Mesendoderm (in vitro differentiated cells): ENCODE measurements at regions not wholly inside any gene's neighbourhood (a gene's known extent, or its start where the extent isn't known, plus 50 kb on each side); places are given as distances from the start of the nearest gene placed in this dataset.
A peak's percentile ranks its signal among the peaks of the same experiment; 100 is the strongest.

Source experiments
- DNase-seq: peaks from one replicate; pipeline ENCODE4 v3.0.0; 2013
- H2AK5ac ChIP-seq: 2 replicates; pipeline ENCODE4 v1.6.1; 2013; ENCODE audit warnings: low read length, inconsistent platforms
- H2BK120ac ChIP-seq: 2 replicates; pipeline ENCODE4 v1.6.1; 2013; ENCODE audit warnings: low read depth, mild to moderate bottlenecking, low read length, moderate library complexity, mixed read lengths
- H2BK15ac ChIP-seq: replicated peaks from 2 replicates; pipeline ENCODE4 v1.6.1; 2013; ENCODE audit warnings: low read depth, mild to moderate bottlenecking, moderate library complexity
- H2BK5ac ChIP-seq: 2 replicates; pipeline ENCODE4 v1.6.1; 2013; ENCODE audit warnings: low read length, inconsistent platforms
- H3K18ac ChIP-seq: 2 replicates; pipeline ENCODE4 v1.6.1; 2013; ENCODE audit warnings: mild to moderate bottlenecking, low read length, mixed read lengths
- H3K23ac ChIP-seq: one replicate; pipeline ENCODE4 v1.6.1; 2013; ENCODE audit warnings: low read length
- H3K27ac ChIP-seq: 2 replicates; pipeline ENCODE4 v1.5.1; 2013; ENCODE audit warnings: low read depth, mild to moderate bottlenecking, inconsistent platforms, low read length, moderate library complexity
- H3K27me3 ChIP-seq: 2 replicates; pipeline ENCODE4 v1.6.1; 2013; ENCODE audit warnings: low read length, control low read depth, mild to moderate bottlenecking, inconsistent platforms; ENCODE audit not compliant: insufficient read depth, poor library complexity
- H3K36me3 ChIP-seq: 2 replicates; pipeline ENCODE4 v1.6.1; 2013; ENCODE audit warnings: low read length, inconsistent platforms; ENCODE audit not compliant: control insufficient read depth, insufficient read depth
- H3K4ac ChIP-seq: one replicate; pipeline ENCODE4 v1.6.1; 2013; ENCODE audit warnings: low read depth, mild to moderate bottlenecking, low read length, moderate library complexity
- H3K4me1 ChIP-seq: 2 replicates; pipeline ENCODE4 v1.6.1; 2013; ENCODE audit warnings: low read depth, low read length, inconsistent platforms; ENCODE audit not compliant: control insufficient read depth
- H3K4me2 ChIP-seq: 2 replicates; pipeline ENCODE4 v1.6.1; 2013; ENCODE audit warnings: low read length
- H3K4me3 ChIP-seq: 2 replicates; pipeline ENCODE4 v1.5.1; 2013; ENCODE audit warnings: mild to moderate bottlenecking, low read length
- H3K56ac ChIP-seq: one replicate; pipeline ENCODE4 v1.6.1; 2013; ENCODE audit warnings: low read length
- H3K79me1 ChIP-seq: 2 replicates; pipeline ENCODE4 v1.6.1; 2013; ENCODE audit warnings: low read length, inconsistent platforms
- H3K79me2 ChIP-seq: 2 replicates; pipeline ENCODE4 v1.6.1; 2013; ENCODE audit warnings: mild to moderate bottlenecking, low read length; ENCODE audit not compliant: control insufficient read depth, insufficient read depth
- H3K9ac ChIP-seq: 2 replicates; pipeline ENCODE4 v1.6.1; 2013; ENCODE audit warnings: low read length, inconsistent platforms
- H4K5ac ChIP-seq: one replicate; pipeline ENCODE4 v1.6.1; 2013; ENCODE audit warnings: low read length
- H4K8ac ChIP-seq: one replicate; pipeline ENCODE4 v1.6.1; 2013; ENCODE audit warnings: low read depth, mild to moderate bottlenecking, control low read depth, low read length, moderate library complexity
- WGBS: extraction: QIAGEN DNeasy Blood & Tissue Kit; methylation state at CpG from one replicate; pipeline ENCODE4 v1.1.7; 2013; ENCODE audit warnings: low lambda C conversion rate, missing lambda C conversion rate; ENCODE audit not compliant: insufficient coverage; ENCODE audit errors: extremely low coverage; 5-methylcytosine and 5-hydroxymethylcytosine counted together

DNA sequence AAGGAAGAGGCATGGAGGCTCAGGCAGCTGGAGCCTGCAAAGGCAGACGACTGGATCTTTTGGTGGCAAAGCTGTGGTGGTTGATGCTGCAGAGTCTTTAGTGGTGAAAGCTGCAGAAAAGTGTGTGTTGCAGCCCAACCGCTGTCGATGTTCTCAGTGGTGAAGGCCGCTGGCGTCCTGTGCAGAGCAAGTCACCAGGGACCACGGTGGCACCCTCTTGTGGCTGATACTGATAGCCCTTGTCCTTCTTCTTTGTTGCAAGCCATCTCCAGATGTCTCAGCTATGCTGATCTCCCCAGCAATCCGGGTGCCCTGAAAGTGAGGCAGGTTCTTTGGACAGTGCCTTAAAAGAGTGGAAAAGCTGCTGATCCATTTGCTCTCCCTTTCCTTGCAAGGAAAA is 610.9 kb upstream of the PCDH9 start:
- H2BK120ac ChIP-seq, result no peak overlapping the region
- H3K36me3 ChIP-seq, result no peaks in the 10 kb centered on the region
- H3K18ac ChIP-seq, result no peak overlapping the region
- no CpG with 5 or more reads among the region's 7 CpGs for WGBS
- no peaks in the 10 kb centered on the region for H3K79me1 ChIP-seq
- no peak overlapping the region for H3K4me3 ChIP-seq
- H3K56ac ChIP-seq, result peak overlapping the region; percentile 4
- no peaks in the 10 kb centered on the region for H3K4me1 ChIP-seq
- H3K4ac ChIP-seq, result no peak overlapping the region
- DNase-seq, result peak; percentile 63
- no peak overlapping the region for H3K9ac ChIP-seq
- no peak overlapping the region for H3K4me2 ChIP-seq
- no peaks in the 10 kb centered on the region for H3K79me2 ChIP-seq
- no peak overlapping the region for H4K5ac ChIP-seq
- no peak overlapping the region for H4K8ac ChIP-seq
- H3K23ac ChIP-seq, result no peak overlapping the region
- no peak overlapping the region for H2AK5ac ChIP-seq
- H3K27me3 ChIP-seq, result no peaks in the 10 kb centered on the region
- no peak overlapping the region for H3K27ac ChIP-seq
- no peak overlapping the region for H2BK15ac ChIP-seq
- no peak overlapping the region for H2BK5ac ChIP-seq

DNA sequence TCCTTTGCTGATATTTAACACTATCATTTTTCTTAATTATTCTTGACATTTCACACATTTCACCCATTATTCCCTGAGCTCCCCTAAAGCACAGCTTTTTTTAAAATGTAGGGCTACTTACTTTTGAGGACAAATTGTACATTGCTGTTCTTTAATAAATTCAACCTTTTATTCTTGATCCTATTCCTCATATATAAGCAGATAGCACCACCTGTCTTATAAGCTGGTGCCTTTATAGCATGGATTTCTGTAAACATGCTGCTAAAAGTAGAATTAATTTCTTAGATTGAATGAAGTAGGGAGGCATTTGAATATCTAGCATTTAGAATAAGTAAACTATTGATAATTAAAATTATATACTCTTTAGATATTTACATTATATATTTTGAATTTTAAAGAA is 603.4 kb upstream of the PCDH9 start:
- H3K4ac ChIP-seq, result no peak overlapping the region
- H3K9ac ChIP-seq, result no peak overlapping the region
- no peak overlapping the region for H3K18ac ChIP-seq
- H3K79me2 ChIP-seq, result no peaks in the 10 kb centered on the region
- H3K4me1 ChIP-seq, result no peaks in the 10 kb centered on the region
- DNase-seq, result no peak
- H2BK5ac ChIP-seq, result no peak overlapping the region
- no peaks in the 10 kb centered on the region for H3K27me3 ChIP-seq
- no peak overlapping the region for H4K5ac ChIP-seq
- H3K23ac ChIP-seq, result no peak overlapping the region
- no peak overlapping the region for H3K4me3 ChIP-seq
- no peaks in the 10 kb centered on the region for H3K36me3 ChIP-seq
- H3K56ac ChIP-seq, result no peak overlapping the region
- no peak overlapping the region for H4K8ac ChIP-seq
- no peak overlapping the region for H2AK5ac ChIP-seq
- H3K79me1 ChIP-seq, result no peaks in the 10 kb centered on the region
- no peak overlapping the region for H3K4me2 ChIP-seq
- no peak overlapping the region for H2BK15ac ChIP-seq
- no peak overlapping the region for H3K27ac ChIP-seq
- H2BK120ac ChIP-seq, result no peak overlapping the region

DNA sequence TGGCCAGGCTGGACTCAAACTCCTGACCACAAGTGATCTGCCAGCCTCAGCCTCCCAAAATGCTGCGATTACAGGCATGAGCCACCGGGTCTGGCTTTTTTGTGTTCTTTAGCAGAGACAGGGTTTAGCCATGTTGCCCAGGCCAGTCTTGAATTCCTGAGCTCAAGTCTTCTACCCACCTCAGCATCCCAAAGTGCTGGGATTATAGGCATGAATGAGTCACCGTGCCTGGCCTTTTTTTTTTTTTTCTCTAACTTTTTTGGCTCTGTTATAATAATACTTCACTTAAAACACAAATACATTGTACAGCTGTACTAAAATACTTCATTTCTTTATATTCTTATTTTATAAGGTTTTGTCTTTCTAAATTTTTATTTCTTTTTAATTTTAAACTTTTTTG is 599.5 kb upstream of the PCDH9 start:
- Histone ChIP-seq H3K18ac (no peak overlapping the region), H2BK15ac (no peak overlapping the region), H3K4me3 (no peak overlapping the region), H2BK5ac (no peak overlapping the region), H3K4me1 (no peaks in the 10 kb centered on the region), H3K4ac (no peak overlapping the region), H3K79me2 (no peaks in the 10 kb centered on the region), H4K5ac (no peak overlapping the region), H2BK120ac (no peak overlapping the region), H3K36me3 (no peaks in the 10 kb centered on the region), H3K4me2 (no peak overlapping the region), H3K23ac (no peak overlapping the region), H3K9ac (no peak overlapping the region), H3K27ac (no peak overlapping the region), H2AK5ac (no peak overlapping the region), H3K79me1 (no peaks in the 10 kb centered on the region), H4K8ac (no peak overlapping the region), H3K56ac (no peak overlapping the region), H3K27me3 (no peaks in the 10 kb centered on the region)
- peak; percentile 38 for DNase-seq
- no CpG with 5 or more reads among the region's 3 CpGs for WGBS

DNA sequence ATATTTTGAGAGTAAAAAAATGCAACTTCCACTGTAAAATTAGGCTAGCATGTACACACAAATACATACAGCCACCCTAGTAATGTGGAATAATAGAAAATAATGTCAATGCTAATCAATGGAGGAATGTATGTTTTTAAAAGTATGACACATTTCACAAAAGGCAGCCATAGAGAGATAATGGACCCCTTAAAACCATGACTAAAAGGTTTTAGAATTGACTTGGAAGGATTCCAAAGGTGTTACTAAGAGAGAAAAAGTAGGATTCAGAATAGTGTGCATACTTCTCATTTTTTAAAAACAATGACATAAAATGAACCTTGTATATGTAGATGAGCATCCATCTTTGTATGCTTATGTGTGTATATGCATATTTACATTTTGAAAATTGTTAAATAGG is 597.9 kb upstream of the PCDH9 start:
- no peak for DNase-seq

DNA sequence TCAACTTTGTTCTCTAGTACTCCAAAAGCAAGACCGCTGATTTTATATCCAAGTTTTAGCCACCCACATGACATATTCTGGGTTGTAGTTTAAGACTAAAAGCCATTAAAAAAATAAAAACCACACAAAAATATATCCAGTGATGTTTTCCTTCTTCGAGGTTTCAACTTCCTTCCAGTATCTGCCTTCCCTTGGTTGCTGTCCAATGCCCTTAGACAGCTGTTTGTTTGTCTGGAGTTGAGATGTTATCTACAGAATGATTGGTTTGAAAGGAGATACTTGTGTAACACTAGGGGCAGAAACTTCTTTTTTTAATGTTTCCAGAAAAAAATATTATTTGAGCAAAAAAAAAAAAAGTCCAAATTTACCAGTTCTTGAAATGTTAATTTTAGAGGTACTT is 591.5 kb upstream of the PCDH9 start:
- WGBS, result no CpG with 5 or more reads among the region's 2 CpGs

More for the DNA sequence above, 597.9 kb upstream of the PCDH9 start:
- Histone ChIP-seq H3K36me3 (no peaks in the 10 kb centered on the region), H3K4me3 (no peak overlapping the region), H3K56ac (no peak overlapping the region), H3K27ac (no peak overlapping the region), H4K8ac (no peak overlapping the region), H3K23ac (no peak overlapping the region), H2BK5ac (no peak overlapping the region), H3K27me3 (no peaks in the 10 kb centered on the region), H3K79me2 (no peaks in the 10 kb centered on the region), H2BK120ac (no peak overlapping the region), H3K4me1 (no peaks in the 10 kb centered on the region), H4K5ac (no peak overlapping the region), H2AK5ac (no peak overlapping the region), H3K18ac (no peak overlapping the region), H2BK15ac (no peak overlapping the region), H3K9ac (no peak overlapping the region), H3K79me1 (no peaks in the 10 kb centered on the region), H3K4me2 (no peak overlapping the region), H3K4ac (no peak overlapping the region)

DNA sequence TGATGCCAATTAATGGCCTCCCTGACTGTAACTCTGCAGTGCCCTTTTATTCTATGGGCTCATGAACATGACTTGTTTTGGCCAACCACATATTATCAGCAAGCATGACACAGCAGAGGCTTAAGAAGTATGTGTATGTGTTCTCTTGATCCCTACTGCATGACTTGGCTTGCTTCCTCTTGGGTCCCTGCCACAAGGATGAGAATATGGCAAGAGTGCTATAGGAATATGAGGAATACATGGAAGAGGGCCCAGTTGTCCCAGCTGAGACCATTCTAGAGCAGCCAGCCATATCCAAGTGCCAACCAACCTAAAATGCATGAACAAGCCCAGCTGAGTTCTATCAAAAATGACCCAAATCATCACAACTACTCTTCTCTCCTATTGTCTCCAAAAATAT is 576.7 kb upstream of the PCDH9 start:
- Histone ChIP-seq H2BK15ac (no peak overlapping the region), H3K79me2 (no peaks in the 10 kb centered on the region), H3K27ac (no peak overlapping the region), H3K4me3 (no peak overlapping the region), H3K9ac (no peak overlapping the region), H4K8ac (no peak overlapping the region), H3K4me2 (no peak overlapping the region), H2BK120ac (no peak overlapping the region), H3K23ac (no peak overlapping the region), H2BK5ac (no peak overlapping the region), H3K36me3 (no peaks in the 10 kb centered on the region), H3K79me1 (no peaks in the 10 kb centered on the region), H4K5ac (no peak overlapping the region), H3K18ac (no peak overlapping the region), H3K27me3 (no peaks in the 10 kb centered on the region), H3K4me1 (no peaks in the 10 kb centered on the region), H3K56ac (no peak overlapping the region), H3K4ac (no peak overlapping the region), H2AK5ac (no peak overlapping the region)
- DNase-seq, result no peak

More for the DNA sequence above, 591.5 kb upstream of the PCDH9 start:
- no peak overlapping the region for H4K8ac ChIP-seq
- no peak overlapping the region for H3K18ac ChIP-seq
- H3K4me1 ChIP-seq, result no peaks in the 10 kb centered on the region
- DNase-seq, result no peak
- H2AK5ac ChIP-seq, result no peak overlapping the region
- H3K4me2 ChIP-seq, result no peak overlapping the region
- no peak overlapping the region for H3K4me3 ChIP-seq
- no peak overlapping the region for H3K9ac ChIP-seq
- H3K23ac ChIP-seq, result no peak overlapping the region
- H3K79me2 ChIP-seq, result no peaks in the 10 kb centered on the region
- H3K79me1 ChIP-seq, result no peaks in the 10 kb centered on the region
- no peak overlapping the region for H3K56ac ChIP-seq
- H3K27me3 ChIP-seq, result no peaks in the 10 kb centered on the region
- no peak overlapping the region for H2BK15ac ChIP-seq
- no peak overlapping the region for H3K4ac ChIP-seq
- no peak overlapping the region for H4K5ac ChIP-seq
- no peaks in the 10 kb centered on the region for H3K36me3 ChIP-seq
- H3K27ac ChIP-seq, result no peak overlapping the region
- no peak overlapping the region for H2BK5ac ChIP-seq
- no peak overlapping the region for H2BK120ac ChIP-seq
